T-helper 1 cell (primary cell): ENCODE measurements at regions not wholly inside any gene's neighbourhood (a gene's known extent, or its start where the extent isn't known, plus 50 kb on each side); places are given as distances from the start of the nearest gene placed in this dataset.
"Not testable (repeated sequence)": the region's sequence is repeated elsewhere in the genome, so short reads cannot be mapped to it uniquely, and the experiment has no call there.

Experiments used
- DNase-seq, 5 donors: peaks; one replicate each; pipeline ENCODE4 v3.0.0-alpha.2; 2012 to 2020

DNA sequence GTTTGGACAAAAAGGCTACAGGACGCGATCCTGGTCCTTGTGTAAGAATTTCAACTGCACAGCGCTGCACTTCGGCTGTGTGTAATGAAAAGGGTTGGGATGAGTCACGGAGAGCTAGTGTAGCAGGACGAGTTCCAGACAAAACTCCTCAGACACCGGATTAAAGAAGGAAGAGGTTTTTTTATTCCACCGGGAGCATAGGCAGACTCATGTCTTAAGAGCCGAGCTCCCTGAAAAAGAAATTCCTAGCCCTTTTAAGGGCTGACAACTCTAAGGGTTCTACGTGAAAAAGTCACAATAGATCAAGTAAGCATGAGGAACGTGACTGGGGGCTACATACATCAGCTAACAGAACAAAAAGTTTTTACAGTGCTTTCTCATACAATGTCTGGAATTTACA lies 54.8 kb upstream of the FAM90A1 start:
- not testable (repeated sequence) for DNase-seq

DNA sequence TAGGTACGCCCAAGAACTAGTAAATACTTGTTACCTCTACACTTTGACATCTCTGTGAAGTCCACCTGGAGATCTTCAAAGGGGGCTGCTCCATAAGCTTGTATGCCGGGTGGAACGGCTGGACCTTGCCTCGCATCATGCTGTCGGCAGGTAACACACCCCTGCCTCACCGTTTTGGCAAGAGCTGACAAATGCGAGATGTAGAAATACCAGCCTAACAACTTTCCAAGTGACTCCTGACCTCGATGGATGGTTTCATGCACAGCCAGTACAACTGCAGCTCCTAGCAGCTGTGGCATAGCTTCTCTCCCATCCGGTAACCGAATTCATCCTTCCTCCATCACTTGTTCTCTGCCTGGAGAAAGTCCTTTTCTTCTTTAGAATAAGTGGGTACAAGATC lies 58.3 kb upstream of the FAM90A1 start:
- not testable (repeated sequence) for DNase-seq

DNA sequence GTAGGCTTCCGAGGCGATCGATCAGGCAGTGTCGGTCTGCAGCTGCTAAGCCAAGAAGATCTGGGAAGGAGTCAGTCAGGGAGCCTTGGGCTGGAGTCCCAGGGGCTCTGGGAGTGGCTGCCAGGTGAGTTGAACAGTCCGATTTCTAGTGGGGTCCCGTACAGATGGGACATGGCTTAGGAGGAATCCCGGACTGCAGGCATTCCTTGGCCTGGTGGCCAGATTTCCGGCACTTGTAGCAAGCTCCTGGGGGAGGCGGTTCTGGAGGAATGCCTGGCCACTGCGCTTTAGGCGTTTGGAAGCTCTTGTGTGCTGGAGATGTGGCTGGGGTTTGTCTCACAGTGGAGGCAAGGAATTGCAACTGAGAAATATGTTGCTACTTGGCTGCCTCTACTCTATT lies 64.3 kb upstream of the FAM90A1 start:
- not testable (repeated sequence) for DNase-seq

DNA sequence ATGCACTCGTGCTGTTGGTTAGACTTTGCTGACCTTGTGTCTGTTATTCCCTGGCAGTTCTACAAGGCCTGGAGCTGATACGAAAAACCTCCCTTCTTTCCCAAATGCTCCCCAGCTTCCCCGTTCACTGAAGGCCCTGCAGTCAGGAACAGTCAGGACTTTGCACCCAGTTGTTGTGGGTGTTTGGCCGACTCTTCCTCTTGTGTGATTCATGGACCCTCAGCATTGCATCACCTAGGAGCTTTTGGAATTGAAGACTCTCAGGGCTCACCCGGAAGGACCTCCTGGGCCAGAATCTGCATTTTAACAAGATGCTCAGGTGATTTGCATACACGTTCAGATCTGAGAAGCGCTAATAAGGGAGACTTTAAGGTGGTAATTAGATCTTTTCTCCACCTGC lies 67.2 kb upstream of the FAM90A1 start:
- DNase-seq = not testable (repeated sequence)

DNA sequence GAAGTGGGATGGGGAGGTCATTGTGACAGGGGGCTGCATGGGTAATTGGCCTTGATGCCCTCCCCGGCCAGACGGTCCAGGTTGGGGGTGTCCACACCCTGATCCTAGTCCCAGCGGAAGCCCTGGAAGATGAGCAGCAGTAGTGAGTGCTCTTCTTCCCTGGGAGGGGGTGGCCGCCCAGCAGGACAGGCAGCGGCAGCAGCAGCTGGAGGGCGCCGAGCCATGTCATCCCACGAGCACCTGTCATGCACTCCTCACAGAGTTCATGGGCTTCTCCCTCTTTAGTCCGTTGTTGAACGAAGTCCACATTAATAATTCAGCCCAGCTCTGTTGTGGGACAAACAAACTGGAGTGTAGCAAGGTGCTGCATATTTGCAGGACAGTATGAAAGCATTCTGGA lies 81.2 kb upstream of the FAM90A1 start:
- not testable (repeated sequence) for DNase-seq

DNA sequence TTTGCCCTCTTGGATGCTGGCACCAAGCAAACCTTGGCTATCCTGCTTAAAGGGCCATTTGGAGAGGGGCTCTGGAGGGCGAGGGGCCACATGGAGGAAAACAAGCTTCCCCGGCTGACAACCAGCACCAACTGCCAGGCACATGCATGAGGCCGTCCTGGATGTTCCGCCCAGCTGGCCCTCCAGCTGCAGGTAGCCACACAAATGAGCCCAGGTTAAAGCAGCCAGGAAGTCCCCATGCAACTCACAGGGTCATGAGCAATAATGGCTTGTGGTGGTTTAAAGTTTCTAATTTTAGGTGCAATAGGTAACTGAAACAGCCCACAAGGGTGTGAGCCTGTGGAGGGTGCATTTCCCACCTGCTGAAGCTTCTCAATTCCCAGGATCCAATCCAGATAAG lies 88.6 kb upstream of the FAM90A1 start:
- DNase-seq = not testable (repeated sequence)

DNA sequence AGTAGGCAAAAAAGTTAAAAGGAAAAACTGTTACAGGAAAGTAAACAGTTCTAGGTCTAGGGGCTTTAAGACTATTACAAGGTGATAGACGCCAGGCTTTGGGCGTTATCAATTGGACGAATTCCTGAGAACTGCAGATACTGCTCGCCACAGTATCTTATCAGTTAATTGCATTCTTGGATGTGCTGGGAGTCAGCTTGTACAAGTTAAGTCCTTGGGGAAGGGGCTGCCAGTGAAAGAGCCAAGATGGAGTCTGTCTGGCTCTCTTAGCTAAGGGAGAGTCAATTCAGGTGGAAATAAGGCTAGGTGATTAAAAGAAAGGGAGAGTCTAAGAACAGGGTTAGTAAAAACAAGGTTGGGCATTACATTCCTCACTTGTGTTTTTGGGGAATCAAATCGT lies 90.3 kb upstream of the FAM90A1 start:
- DNase-seq = not testable (repeated sequence)

DNA sequence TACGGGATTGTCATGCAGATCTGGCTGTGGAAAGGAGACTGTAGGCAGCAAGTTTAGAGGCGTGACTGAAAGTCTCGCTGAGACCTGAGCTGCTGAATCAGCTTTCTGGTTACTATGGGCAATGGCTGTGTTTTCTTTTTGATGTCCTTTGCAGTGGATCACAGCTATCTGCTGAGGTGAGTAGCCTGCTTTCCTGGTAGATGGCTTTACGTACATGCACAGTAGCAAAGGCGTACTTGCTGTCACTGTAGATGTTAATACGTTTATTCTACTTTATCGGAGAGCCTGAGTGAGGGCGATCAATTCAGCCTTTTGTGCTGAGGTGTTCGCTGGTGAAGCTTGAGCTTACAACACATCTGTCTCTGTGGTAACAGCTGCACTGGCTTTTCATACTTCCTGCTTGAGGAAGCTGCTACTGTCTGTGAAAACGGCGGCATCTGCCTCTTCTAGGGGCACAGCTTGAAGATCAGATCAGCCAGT lies 92.9 kb upstream of the FAM90A1 start:
- peak; percentile 8 to 61 (median 27) for DNase-seq

DNA sequence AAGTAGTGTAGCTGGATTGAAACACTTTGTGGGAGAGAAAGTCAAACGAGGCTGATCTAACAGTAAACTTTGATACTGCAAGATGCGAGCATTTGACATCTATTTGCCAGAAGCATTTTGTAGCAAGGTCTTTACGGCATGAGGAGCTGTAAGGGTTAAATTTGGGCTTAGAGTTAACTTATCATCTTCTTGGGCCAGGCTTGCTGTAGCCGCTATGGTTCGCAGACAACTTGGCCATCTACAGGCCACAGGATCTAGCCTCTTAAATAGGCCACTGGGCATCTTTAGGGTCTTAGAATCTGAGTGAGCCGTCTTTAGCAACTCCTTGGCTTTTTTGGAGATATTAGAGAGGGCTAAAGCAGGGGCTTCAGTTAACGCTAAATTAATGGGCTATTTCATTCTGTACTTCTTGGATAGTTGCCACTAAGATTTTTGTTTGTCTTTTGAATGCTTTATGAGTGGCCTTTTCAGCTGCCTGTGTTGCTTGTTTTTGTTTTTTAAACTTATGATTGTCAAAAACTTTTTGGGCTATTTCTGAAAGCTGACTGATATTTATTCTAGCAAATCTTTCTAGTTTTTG lies 93.5 kb upstream of the FAM90A1 start:
- DNase-seq = not testable (repeated sequence)

DNA sequence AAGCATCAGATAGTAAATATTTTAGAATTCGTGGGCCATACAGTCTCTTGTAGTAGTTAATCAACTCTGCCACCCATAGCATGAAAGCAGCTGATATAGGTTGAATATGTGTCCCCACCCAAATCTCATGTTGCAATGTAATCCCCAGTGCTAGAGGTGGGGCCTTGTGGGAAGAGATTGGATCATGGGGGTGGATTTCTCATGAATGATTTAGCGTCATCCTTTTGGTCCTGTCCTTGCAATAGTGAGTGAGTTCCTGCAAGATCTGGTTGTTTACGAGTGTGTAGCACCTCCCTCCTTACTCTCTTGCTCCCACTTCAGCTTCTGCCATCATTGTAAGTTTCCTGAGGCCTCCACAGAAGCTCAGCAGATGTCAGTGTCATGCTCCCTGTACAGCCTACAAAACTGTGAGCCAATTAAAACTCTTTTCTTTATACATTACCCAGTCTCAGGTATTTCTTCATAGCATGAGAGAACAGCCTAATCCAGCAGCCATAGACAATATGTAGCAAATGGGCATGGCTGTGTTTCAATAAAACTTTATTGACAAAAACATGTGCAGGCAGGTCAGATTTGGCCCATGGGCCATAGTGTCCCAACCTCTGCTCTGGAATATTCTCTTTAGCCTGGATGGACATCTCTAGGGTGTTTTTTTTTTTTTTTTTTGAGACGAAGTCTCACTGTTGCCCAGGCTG lies 97.9 kb upstream of the FAM90A1 start:
- DNase-seq = not testable (repeated sequence)

DNA sequence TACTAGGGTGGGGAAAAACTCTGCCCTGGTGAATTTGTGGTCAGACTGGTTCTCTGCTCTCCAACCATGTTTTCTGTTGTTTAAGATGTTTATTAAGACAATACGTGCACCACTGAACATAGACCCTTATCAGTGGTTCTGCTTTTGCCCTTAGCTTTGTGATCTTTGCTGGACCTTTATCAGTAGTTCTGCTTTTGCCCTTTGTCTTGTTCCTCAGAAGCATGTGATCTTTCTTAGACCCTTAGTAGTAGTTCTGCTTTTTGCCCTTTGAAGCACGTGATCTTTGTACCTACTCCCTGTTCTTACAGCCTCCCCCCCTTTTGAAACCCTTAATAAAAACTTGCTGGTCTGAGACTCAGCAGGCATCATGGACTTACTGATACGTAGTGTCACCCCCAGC lies 101.4 kb upstream of the FAM90A1 start:
- not testable (repeated sequence) for DNase-seq

DNA sequence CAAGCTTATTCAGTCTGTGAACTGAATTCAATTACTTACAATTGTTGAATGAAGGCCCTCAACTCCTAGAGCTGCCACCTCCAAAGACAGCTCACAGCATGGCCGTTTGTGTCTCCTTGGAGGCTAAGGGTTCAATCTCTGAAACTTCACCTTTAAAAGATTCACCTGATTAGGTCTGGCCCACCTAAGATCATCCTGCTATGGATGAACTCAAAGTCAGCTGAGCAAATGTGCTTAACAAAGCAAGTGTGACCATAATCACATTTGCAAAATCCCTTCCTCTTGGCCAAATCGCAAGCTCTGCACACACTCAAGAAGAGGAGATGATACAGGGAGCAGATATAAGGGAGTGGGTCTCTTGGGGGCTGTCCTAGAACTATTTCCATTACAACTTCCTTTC lies 105.0 kb upstream of the FAM90A1 start:
- not testable (repeated sequence) for DNase-seq

DNA sequence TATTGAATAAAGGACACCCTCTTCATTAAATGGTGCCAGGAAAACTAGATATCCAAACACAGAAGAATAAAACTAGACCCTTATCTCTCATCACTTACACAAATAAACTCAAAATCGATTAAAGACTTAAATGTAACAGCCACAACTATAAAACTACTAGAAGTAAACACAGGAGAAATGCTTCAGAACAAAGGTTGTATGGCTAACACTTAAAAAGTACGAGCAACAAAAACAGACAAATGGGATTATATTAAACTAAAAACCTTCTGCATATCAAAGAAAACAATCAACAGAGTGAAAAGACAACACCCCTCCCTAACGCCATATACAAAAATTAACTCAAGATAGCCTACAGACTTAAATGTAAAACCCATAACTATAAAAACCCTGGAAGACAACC lies 104.7 kb upstream of the CLEC6A start:
- DNase-seq = not testable (repeated sequence)

DNA sequence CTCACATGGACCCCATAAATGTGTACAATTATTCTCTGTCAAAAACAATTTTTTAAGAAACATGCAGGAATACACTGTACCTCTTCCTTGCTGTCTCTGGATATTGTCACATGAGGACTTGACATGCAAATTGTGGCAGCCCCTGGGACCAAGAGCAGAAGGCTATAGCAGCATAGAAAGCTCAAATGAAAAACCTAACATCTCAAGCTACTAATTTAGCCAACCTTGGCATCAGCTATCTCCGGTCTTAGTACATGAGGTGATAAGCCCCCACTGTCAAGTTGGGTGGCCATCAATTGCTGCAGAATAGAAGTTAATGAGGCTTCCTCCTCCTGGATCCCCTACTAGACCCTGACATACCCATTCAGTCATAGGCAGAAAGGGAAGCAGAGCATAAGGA lies 101.0 kb upstream of the CLEC6A start:
- not testable (repeated sequence) for DNase-seq

DNA sequence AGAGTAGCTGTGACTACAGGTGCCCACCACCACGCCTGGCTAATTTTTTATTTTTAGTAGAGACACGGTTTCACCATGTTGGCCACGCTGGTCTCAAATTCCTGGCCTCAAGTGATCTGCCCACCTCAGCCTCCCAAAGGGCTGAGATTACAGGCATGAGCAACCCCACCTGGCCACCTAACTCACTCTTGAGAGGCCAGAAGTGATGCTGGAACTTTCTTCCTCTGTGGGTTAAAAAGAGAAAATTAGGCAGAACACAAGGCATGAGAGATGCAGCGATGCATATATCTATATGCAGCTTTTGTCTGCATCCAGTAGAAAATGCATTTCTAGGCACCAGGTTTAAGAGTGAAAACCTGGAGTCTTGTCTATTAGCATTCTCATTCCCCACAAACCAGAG lies 100.2 kb upstream of the CLEC6A start:
- not testable (repeated sequence) for DNase-seq

DNA sequence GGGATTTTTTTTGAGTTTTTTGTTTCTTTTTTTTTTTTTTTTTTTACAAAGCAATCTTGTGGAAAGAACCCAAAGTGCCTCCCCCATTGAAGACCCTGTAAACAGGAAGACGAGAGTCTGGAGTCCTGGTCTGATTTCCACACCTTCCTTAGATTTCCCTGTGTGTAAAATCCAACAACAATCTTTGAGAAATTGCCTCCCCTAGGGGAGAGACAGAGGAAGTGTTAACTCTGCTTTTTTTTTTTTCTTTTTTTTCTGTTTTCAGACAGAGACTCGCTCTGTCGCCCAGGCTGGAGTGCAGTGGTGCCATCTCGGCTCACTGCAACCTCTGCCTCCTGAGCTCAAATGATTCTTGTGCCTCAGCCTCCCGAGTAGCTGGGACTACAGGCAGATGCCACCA lies 82.0 kb upstream of the CLEC6A start:
- not testable (repeated sequence) for DNase-seq

DNA sequence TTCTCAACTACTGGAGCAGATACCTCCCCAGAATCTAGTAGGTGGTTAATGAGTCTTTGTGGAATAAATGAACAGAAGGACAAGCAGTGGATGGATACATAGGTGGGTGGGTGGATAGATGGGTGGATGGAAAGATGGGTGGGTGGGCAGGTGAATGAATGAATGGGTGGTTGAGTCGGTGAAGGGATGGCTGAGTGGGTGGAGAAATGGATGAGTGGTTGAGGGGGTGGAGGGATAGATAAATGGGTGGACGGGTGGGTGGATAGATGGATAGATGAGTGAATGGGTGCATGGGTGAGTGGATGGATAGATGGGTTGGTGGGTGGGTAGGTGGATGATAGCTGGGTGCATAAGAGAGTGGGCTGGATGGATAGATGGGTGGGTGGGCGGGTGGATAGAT lies 80.6 kb upstream of the CLEC6A start:
- not testable (repeated sequence) for DNase-seq

DNA sequence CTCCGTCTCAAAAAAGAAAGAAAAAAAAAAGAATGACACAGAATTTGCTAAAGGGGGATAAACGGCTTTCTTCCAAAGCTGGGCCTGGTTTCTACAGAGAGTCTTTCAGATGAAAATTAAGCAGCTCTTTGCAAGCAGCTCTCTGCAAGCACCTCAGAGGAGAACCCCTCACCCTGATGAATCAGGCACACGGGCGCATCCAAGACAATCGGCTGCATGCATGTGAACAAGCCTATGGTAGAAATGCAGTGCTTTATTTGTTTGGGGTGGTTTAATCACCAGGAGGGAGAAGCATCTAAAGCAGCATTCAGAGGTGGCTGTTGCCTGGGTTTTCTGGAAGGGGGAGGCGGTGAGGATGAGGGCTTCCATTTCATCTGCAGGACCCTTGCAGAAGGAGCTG lies 78.0 kb upstream of the CLEC6A start:
- DNase-seq = not testable (repeated sequence)

DNA sequence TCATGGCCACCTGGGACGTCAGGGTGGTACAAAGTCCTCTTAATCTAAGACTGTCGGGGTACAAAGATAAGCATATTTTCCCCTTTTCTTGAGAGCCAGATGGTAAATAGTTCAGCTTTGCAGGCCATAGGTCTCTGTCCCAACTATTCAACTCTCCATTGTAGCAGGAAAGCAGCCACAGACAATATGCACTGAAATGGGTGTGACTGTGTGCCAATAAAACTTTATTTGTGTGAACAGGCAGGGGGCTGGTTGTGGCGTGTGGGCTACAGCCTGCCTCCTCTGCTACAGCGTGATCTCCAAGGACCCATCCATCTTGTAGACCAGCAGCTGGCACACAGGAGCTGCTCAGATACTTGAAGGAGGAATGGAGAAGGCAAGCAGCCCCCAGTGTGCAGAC lies 73.2 kb upstream of the CLEC6A start:
- DNase-seq = not testable (repeated sequence)

DNA sequence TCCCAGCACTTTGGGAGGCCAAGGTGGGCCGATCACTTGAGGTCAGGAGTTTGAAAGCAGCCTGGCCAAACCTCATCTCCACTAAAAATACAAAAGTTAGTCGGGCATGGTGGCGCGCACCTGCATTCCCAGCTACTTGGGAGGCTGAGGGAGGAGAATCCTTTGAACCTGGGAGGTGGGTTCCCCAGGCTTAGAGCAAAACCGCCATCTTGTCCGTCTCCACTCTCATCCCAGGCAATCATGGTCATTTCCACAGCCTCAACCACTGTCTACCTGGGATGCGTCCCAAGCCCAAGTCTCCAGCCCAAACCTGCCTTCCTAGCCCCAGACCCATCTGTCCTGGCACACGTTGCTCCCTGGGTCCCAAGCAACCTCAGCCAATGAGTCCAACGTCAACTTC lies 71.1 kb upstream of the CLEC6A start:
- DNase-seq = not testable (repeated sequence)

DNA sequence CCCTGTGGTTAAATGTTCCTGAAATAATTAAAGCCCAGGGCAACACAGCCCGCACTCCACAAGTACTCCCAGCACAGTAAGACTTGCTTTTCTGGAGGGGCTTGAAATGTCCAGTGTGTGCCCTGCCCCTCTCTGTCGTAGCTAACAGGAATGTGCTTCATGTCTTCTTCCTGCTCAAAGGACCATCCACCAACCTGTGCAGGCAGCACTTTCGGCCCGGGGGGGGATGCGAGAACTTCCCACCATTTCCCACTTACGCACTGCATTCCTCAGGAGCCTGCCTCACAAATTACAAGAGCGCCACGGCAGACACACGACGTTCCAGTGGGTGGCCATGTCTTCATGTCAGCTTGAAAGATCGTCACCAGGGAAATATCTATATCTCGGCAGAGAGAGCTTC lies 70.3 kb upstream of the CLEC6A start:
- DNase-seq = not testable (repeated sequence)

DNA sequence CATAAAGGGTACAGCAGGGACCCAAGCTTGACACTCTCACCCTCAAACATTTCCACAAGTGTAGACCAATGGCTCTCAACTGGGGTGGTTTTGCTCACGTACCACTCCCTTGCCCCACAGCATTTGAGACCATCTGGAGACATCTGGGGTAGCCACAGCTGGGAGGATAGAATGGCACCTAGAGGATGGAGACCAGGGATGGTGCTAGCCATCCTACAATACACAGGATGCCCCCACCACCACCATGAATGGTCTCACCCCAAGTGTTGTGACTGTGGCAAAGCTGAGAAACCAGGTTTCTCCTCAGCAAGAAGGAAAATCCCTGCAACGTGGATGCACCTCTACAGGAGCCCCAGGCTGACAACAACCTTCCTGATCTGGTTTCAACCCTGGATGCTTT lies 69.1 kb upstream of the CLEC6A start:
- not testable (repeated sequence) for DNase-seq

DNA sequence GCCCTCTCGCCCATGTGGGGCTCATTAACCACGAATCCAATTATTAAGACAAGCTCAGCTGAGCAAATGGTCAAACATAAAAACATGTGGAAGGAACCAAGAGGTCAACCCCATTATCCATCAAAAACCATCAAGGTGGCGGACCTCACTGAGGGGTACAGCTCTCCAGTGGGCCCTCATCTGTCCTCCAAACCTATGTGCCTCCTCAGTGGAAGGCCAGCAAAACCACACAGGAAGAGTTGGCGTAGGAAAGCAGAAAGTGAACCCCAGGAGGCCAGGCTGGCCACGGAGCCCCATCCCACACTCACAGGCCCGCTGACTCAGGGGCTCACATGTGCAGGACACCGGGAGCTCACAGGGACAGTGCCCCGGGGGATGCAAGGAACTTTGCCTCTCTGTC lies 66.5 kb upstream of the CLEC6A start:
- DNase-seq = not testable (repeated sequence)

DNA sequence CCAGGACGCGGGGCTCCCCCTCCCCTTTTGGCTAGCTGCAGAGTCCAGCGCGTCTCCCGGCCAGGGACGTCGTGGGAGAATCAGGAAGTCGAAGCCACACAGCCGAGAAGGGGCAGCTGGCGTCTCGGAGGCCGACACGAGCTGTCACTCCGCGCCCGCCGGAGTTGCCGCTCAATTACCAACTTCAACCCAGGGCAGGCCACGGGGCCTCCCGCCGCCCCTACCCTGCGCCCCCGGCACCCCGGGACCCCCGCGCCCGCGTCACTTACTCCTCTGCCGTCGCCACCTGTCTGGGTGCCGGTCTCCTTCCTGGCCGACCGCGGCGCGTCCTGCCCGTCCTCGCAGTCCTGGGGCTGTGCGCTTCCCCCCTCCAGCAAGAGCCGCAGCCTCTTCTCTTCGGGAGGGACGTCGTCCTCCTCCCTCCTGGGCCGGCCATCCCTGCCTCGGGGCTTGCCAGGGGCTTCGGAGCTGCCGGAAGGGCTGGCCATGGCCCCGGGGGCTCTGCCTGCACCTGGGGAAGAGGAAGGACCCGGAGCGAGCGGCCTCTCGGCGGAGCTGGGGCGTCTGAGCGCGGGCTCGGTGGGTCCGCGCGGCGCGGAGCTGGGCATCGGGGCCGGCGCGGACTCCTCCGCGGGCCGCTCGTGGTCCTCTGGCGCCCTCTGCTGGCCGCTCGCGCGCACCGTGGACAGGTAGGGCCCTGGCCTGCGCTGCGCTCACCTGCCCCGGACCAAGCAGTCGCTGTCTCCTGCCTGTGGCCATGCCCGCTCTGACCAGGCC lies 65.6 kb upstream of the CLEC6A start:
- peak in 4 of 5 donors; percentile 42 to 64 (median 55) for DNase-seq
